ENCODE measurements at regions not wholly inside any gene's neighbourhood (a gene's known extent, or its start where the extent isn't known, plus 50 kb on each side); places are given as distances from the start of the nearest gene placed in this dataset.

GRCh38 chr3:117657278-117657677 lies 947.7 kb downstream of the TUSC7 start:
- intact Hi-C loops (cut with DNase I; ENCODE audit: low total_unique reads): no loop called here
- no peak overlapping the region for H3K4me3 ChIP-seq (ENCODE audit: low read depth, poor library complexity, severe bottlenecking)
- DNase-seq (ENCODE audit: low spot score in 2 of 2): no peak
- TF ChIP-seq POLR2A (IDR thresholded peaks at IDR 0.05) (no peak), CTCF (IDR thresholded peaks at IDR 0.05) (no peak)
- 89 to 91% methylated on average over 6 of the region's 6 CpGs for WGBS, 2 donors

GRCh38 chr3:117660941-117661817 lies 951.6 kb downstream of the TUSC7 start:
- intact Hi-C loops (cut with DNase I; ENCODE audit: low total_unique reads): no loop called here
- DNase-seq (ENCODE audit: low spot score in 2 of 2): no peak
- 75 to 79% methylated on average over 2 of the region's 2 CpGs for WGBS, 2 donors
- no peak overlapping the region for H3K4me3 ChIP-seq (ENCODE audit: low read depth, poor library complexity, severe bottlenecking)
- TF ChIP-seq POLR2A (IDR thresholded peaks at IDR 0.05) (no peak), CTCF (IDR thresholded peaks at IDR 0.05) (no peak)

- H3K4me3 ChIP-seq (ENCODE audit: low read depth, poor library complexity, severe bottlenecking): no peak overlapping the region
- 87 to 96% methylated on average over 3 of the region's 3 CpGs for WGBS, 2 donors
- intact Hi-C loops (cut with DNase I; ENCODE audit: low total_unique reads): no loop called here
- DNase-seq (ENCODE audit: low spot score in 2 of 2): no peak
- no peak for TF ChIP-seq POLR2A (IDR thresholded peaks at IDR 0.05)
- no peak for TF ChIP-seq CTCF (IDR thresholded peaks at IDR 0.05)
Observed at GRCh38 chr3:117661818-117662095, 952.2 kb downstream of the TUSC7 start.

- TF ChIP-seq POLR2A (IDR thresholded peaks at IDR 0.05) (no peak), CTCF (IDR thresholded peaks at IDR 0.05) (no peak)
- intact Hi-C loops (cut with DNase I; ENCODE audit: low total_unique reads): no loop called here
- no peak overlapping the region for H3K4me3 ChIP-seq (ENCODE audit: low read depth, poor library complexity, severe bottlenecking)
- DNase-seq (ENCODE audit: low spot score in 2 of 2): no peak
- 23 to 48% methylated on average over 4 of the region's 4 CpGs for WGBS, 2 donors
Observed at GRCh38 chr3:117665296-117665695, 955.7 kb downstream of the TUSC7 start.

GRCh38 chr3:117666325-117666724 lies 956.7 kb downstream of the TUSC7 start:
- TF ChIP-seq POLR2A (IDR thresholded peaks at IDR 0.05) (no peak), CTCF (IDR thresholded peaks at IDR 0.05) (no peak)
- intact Hi-C loops (cut with DNase I; ENCODE audit: low total_unique reads): no loop called here
- DNase-seq (ENCODE audit: low spot score in 2 of 2): no peak
- H3K4me3 ChIP-seq (ENCODE audit: low read depth, poor library complexity, severe bottlenecking): no peak overlapping the region
- WGBS, 2 donors: 38 to 49% methylated on average over 3 of the region's 3 CpGs

- intact Hi-C loops (cut with DNase I; ENCODE audit: low total_unique reads): no loop called here
- H3K4me3 ChIP-seq (ENCODE audit: low read depth, poor library complexity, severe bottlenecking): no peak overlapping the region
- TF ChIP-seq CTCF (IDR thresholded peaks at IDR 0.05): no peak
- no peak for DNase-seq (ENCODE audit: low spot score in 2 of 2)
- WGBS, 2 donors: 47 to 53% methylated on average over 3 of the region's 3 CpGs
Observed at GRCh38 chr3:117666812-117667211, 957.2 kb downstream of the TUSC7 start.

Data from lower leg skin (tissue), 4 donors.